ENCODE measurements at regions not wholly inside any gene's neighbourhood (a gene's known extent, or its start where the extent isn't known, plus 50 kb on each side); places are given as distances from the start of the nearest gene placed in this dataset.
A peak's percentile ranks its signal among the peaks of the same experiment; 100 is the strongest.
"Not testable (repeated sequence)": the region's sequence is repeated elsewhere in the genome, so short reads cannot be mapped to it uniquely, and the experiment has no call there.

GRCh38 chr3:79960594-79960993 is 192.8 kb upstream of the ROBO1 start:
- no peak for DNase-seq (ENCODE audit: low spot score)

DNA sequence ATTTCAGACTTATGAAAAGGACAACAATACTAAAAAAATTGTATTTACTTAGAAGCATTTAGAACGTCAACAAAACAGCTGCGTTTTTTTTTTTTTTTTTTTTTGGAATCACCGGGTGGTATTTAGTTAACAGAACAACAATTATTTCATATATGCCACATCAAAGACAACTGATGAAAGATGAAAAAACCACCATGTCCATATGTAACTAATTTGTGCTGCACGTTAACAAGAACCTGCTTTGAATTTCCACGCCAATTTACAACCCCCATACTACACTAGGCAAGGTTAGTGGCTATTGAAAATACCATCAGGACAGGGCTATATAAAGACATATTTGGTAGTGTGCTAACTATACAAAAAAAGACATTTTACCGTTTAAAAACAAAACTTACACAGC is 189.3 kb upstream of the ROBO1 start:
- no peak for DNase-seq (ENCODE audit: low spot score)

DNA sequence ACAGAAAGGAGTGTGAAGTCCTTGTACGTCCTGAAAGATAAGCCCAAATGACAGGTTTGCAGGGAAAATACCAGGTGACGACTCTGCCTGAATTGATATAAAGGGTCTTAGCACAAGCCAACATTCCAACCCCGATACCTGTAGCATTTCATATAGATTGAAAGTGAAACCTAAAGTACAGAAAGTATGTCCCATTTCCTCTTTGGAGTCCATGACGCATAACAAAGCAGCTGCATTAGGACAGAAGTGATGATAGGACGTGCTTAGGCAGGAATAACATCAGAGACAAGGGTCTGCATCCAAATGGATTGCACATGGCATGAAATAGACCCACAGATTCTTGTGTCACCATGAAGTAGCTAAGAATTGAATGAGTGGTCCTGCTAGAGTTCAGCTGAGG is 187.0 kb upstream of the ROBO1 start:
- no peak for DNase-seq (ENCODE audit: low spot score)

GRCh38 chr3:79953591-79954101 is 185.8 kb upstream of the ROBO1 start:
- no peak for DNase-seq (ENCODE audit: low spot score)

DNA sequence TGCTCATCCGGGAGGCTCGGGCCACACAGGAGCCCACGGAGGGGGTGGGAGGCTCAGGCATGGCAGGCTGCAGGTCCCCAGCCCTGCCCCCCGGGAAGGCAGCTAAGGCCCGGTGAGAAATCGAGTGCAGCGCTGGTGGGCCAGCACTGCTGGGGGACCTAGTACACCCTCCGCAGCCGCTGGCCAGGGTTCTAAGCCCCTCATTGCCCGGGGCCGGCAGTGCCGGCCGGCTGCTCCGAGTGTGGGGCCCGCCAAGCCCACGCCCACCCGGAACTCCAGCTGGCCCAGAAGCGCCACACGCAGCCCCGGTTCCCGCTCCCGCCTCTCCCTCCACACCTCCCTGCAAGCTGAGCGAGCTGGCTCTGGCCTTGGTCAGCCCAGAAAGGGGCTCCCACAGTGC is 183.6 kb upstream of the ROBO1 start:
- not testable (repeated sequence) for DNase-seq (ENCODE audit: low spot score)

DNA sequence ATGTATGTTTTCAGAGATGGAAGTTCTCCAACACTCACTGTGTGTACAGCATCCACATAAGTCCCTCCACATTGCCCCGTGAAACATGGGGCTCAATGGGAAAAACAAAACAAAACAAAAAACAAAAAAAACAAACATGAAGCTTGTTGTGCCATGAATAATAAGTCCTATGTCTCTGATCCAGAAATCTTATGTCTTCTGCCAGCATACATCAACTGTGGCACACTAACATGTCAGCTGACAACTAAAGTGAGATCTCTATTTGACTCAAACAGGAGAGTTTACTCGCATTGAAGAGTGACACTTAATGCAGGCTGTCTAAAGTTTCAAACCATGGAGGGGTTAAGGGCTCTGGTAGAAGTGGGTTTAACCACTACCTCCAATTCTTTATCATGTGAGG is 180.2 kb upstream of the ROBO1 start:
- DNase-seq (ENCODE audit: low spot score) = no peak

- no peak for DNase-seq (ENCODE audit: low spot score)
Measured at GRCh38 chr3:79947469-79947868, 179.7 kb upstream of the ROBO1 start.

GRCh38 chr3:79937567-79937966 is 169.8 kb upstream of the ROBO1 start:
- DNase-seq (ENCODE audit: low spot score) = peak; percentile 61

GRCh38 chr3:79930196-79930595 is 162.4 kb upstream of the ROBO1 start:
- DNase-seq (ENCODE audit: low spot score) = no peak

- DNase-seq (ENCODE audit: low spot score) = no peak
Measured at GRCh38 chr3:79928687-79929408, 161.1 kb upstream of the ROBO1 start.

DNA sequence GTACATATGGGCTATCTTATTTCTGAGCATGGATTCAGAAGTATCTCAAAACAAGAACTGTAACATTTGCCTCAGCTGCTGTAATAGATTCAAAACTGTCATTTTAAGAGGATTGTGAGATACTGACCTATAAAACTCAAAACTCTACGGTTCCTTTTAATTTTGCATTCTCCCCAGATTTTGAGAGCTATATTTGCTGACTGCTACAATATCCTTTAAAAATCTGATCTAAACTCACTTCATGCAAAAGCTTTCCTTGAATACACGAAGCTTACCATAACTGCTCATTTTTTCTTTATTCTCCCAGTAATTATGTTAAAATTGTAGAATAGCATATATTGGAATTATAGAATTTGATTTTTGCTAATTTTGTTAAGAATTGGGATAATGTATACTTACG is 158.7 kb upstream of the ROBO1 start:
- DNase-seq (ENCODE audit: low spot score) = no peak

- DNase-seq (ENCODE audit: low spot score) = no peak
Measured at GRCh38 chr3:79922633-79923032, 154.8 kb upstream of the ROBO1 start.

GRCh38 chr3:79917561-79917960 is 149.8 kb upstream of the ROBO1 start:
- peak; percentile 13 for DNase-seq (ENCODE audit: low spot score)

- no peak for DNase-seq (ENCODE audit: low spot score)
Measured at GRCh38 chr3:79910337-79910736, 142.5 kb upstream of the ROBO1 start.

- DNase-seq (ENCODE audit: low spot score) = no peak
Measured at GRCh38 chr3:79906106-79906505, 138.3 kb upstream of the ROBO1 start.

DNA sequence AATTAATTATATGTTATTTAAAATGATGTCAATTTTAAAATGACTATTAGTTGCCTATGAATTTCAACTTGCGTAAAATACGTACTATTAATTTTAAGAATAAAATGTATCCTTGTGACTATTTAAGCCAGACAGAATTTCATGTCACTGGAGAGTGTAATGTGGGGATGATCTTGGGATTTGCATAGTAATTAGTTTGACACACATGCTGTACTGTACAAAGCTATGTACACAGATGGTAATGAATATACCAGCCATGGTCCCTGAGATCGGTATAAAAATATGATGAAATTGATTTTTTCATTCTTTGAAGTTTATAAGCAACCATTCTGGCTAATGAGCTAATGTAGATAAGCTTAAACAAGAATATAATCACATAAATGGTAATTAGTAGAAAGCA is 134.4 kb upstream of the ROBO1 start:
- no peak for DNase-seq (ENCODE audit: low spot score)

DNA sequence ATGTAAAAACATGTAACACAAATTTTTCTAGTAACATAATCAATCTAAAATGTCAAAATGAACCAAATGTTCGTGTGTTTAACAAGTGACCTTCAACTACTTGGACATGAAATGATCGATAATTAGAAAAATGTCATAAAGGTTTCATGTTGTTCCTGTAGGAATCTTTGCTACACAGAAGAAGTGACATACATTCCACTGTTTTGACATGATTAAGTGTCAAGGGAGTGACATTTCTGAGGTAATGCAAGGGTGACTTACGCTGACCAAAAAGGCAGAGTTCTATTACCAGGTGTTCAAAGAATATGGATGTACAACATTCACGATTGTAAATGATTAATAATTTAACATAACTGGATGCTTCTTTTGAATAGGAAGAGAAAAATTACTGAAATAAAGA is 131.1 kb upstream of the ROBO1 start:
- no peak for DNase-seq (ENCODE audit: low spot score)

- no peak for DNase-seq (ENCODE audit: low spot score)
Measured at GRCh38 chr3:79896086-79896485, 128.3 kb upstream of the ROBO1 start.

DNA sequence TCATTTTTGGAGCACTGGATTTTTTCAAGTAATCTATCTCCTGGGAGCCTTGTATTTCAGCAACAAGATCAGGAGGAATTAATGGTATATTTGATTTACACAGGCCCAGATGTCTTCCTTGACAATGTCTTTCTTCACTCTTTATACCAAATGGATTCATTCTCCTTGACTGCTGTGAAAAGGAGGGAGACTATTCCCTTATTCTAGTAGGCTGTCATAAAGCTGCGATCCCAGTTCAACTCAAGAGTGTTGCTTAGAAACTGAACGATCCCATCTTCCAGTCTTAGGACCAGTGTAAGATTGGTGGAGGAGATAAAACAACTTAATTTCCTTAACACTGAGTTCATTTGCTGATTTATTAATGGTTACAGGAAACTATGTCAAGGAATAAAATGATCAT is 119.4 kb upstream of the ROBO1 start:
- no peak for DNase-seq (ENCODE audit: low spot score)

- DNase-seq (ENCODE audit: low spot score) = no peak
Measured at GRCh38 chr3:79886204-79886603, 118.4 kb upstream of the ROBO1 start.

DNA sequence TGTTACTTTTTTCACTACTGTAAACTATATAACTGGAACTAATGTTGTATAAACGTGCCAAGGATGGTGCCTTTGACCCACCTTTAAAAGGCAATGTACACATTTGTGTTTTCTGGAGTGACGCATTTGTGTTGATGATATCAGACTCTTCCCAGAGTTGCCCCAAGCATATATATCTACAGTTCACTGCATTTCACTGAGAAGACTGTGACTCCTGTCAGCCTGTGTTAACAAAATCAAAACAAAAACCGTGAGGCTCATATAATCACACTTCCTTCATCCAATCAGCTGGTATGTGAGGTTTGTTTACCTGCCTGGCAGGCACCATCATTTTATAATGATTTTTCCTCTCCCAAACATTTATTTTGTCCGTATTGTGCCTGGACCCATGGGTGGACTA is 117.6 kb upstream of the ROBO1 start:
- no peak for DNase-seq (ENCODE audit: low spot score)

GRCh38 chr3:79884354-79884753 is 116.6 kb upstream of the ROBO1 start:
- DNase-seq (ENCODE audit: low spot score) = no peak

GRCh38 chr3:79881431-79881830 is 113.6 kb upstream of the ROBO1 start:
- DNase-seq (ENCODE audit: low spot score) = no peak

DNA sequence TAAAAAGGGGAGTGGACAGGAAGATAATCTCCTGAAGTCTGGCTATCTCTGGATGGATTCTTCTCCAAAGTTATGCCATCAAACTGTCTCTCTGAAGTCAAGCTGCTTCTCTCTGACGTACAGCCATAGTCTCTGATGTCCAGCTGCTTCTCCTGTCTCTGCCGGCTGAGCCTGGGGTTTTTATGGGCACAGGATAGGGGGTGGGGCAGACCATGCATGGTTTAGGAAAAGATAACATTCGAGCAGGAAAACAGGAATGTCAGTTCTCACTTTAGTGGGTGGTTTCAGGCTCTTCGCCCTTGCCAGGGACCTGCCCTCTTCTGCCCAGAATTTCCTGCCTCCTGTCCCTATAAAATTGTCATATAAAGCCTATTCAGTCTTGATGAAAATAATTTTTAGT is 110.9 kb upstream of the ROBO1 start:
- DNase-seq (ENCODE audit: low spot score) = no peak

All from iPS-NIHi11 (cell line).